Activated CD4-positive, alpha-beta memory T cell treated with anti-CD3 and anti-CD28 coated beads for 36 hours (primary cell): ENCODE measurements at regions not wholly inside any gene's neighbourhood (a gene's known extent, or its start where the extent isn't known, plus 50 kb on each side); places are given as distances from the start of the nearest gene placed in this dataset.
A peak's percentile ranks its signal among the peaks of the same experiment; 100 is the strongest.
"Not testable (repeated sequence)": the region's sequence is repeated elsewhere in the genome, so short reads cannot be mapped to it uniquely, and the experiment has no call there.

ENCODE experiments used
- CTCF ChIA-PET: fragments of 350-600 bp; sonication (Branson Sonifier 250); formaldehyde crosslinking; loops from one replicate; lab custom pipeline; 2021; ENCODE audit warnings: antibody characterized with exemption, inconsistent platforms; lab: Charles Lee
- POLR2A ChIA-PET: fragments of 350-600 bp; sonication (Branson Sonifier 250); formaldehyde crosslinking; loops from one replicate; lab custom pipeline; 2021; ENCODE audit warnings: antibody characterized with exemption; lab: Charles Lee
- DNase-seq: peaks from one replicate; pipeline ENCODE4 v3.0.0-alpha.2; 2020
- H3K27ac Mint-ChIP-seq: one replicate; pipeline ENCODE4 v1.8.0; 2021; ENCODE audit warnings: mixed read lengths
- H3K27me3 Mint-ChIP-seq: one replicate; pipeline ENCODE4 v1.8.0; 2021; ENCODE audit warnings: mixed read lengths
- H3K36me3 Mint-ChIP-seq: one replicate; pipeline ENCODE4 v1.8.0; 2021; ENCODE audit warnings: mixed read lengths
- H3K4me1 Mint-ChIP-seq: one replicate; pipeline ENCODE4 v1.8.0; 2021; ENCODE audit warnings: low read depth, mixed read lengths
- H3K4me3 Mint-ChIP-seq: one replicate; pipeline ENCODE4 v1.8.0; 2021; ENCODE audit warnings: mild to moderate bottlenecking, mixed read lengths
- H3K9me3 Mint-ChIP-seq: one replicate; pipeline ENCODE4 v1.8.0; 2021; ENCODE audit warnings: mixed read lengths
- intact Hi-C: fragments of 100-400 bp; cut with micrococcal nuclease; formaldehyde crosslinking; loops from one replicate; pipeline ENCODE4 v1.15.1; 2023

- peaks cover 7% of the 10 kb centered on the region for H3K4me1 Mint-ChIP-seq
- H3K36me3 Mint-ChIP-seq = no peaks in the 10 kb centered on the region
- H3K4me3 Mint-ChIP-seq = no peak overlapping the region
- CTCF ChIA-PET = no interaction called here
- H3K27ac Mint-ChIP-seq = no peak overlapping the region
- H3K27me3 Mint-ChIP-seq = no peaks in the 10 kb centered on the region
- no peak for DNase-seq
- POLR2A ChIA-PET = no interaction called here
- H3K9me3 Mint-ChIP-seq = peaks cover 2% of the 10 kb centered on the region
- intact Hi-C loops = no loop called here
Measured at GRCh38 chr5:66436721-66437120, 159.5 kb upstream of the MAST4 start.

- H3K36me3 Mint-ChIP-seq = no peaks in the 10 kb centered on the region
- intact Hi-C loops = no loop called here
- H3K27ac Mint-ChIP-seq = no peak overlapping the region
- ChIA-PET CTCF (no interaction called here), POLR2A (no interaction called here)
- no peaks in the 10 kb centered on the region for H3K27me3 Mint-ChIP-seq
- peaks cover 7% of the 10 kb centered on the region for H3K4me1 Mint-ChIP-seq
- H3K9me3 Mint-ChIP-seq = no peaks in the 10 kb centered on the region
- H3K4me3 Mint-ChIP-seq = no peak overlapping the region
- DNase-seq = no peak
Measured at GRCh38 chr5:66438087-66438486, 158.1 kb upstream of the MAST4 start.

- H3K27me3 Mint-ChIP-seq = no peaks in the 10 kb centered on the region
- intact Hi-C loops = no loop called here
Measured at GRCh38 chr5:66438696-66439095, 157.5 kb upstream of the MAST4 start.

GRCh38 chr5:66440202-66440680, 156.0 kb upstream of the MAST4 start:
- POLR2A ChIA-PET = interaction anchor here (0.9 kb wide), 1 partner anchor 100 kb away, joined by 3 read pairs; no protein-coding TSS in a partner anchor
- no peak overlapping the region for H3K4me3 Mint-ChIP-seq
- peak; percentile 40 for DNase-seq
- H3K27ac Mint-ChIP-seq = no peak overlapping the region
- H3K27me3 Mint-ChIP-seq = no peaks in the 10 kb centered on the region
- H3K9me3 Mint-ChIP-seq = no peaks in the 10 kb centered on the region
- intact Hi-C loops = loop anchor here (1.0 kb wide), 1 partner anchor 111 kb away; no protein-coding TSS in a partner anchor
- H3K36me3 Mint-ChIP-seq = no peaks in the 10 kb centered on the region
- CTCF ChIA-PET = interaction anchor here (2.4 kb wide), 1 partner anchor 132 kb away, joined by 5 read pairs; no protein-coding TSS in a partner anchor
- H3K4me1 Mint-ChIP-seq = peaks cover 7% of the 10 kb centered on the region

More at GRCh38 chr5:66438696-66439095, 157.5 kb upstream of the MAST4 start:
- H3K27ac Mint-ChIP-seq = no peak overlapping the region
- CTCF ChIA-PET = interaction anchor here (2.4 kb wide), 1 partner anchor 131 kb away, joined by 5 read pairs; no protein-coding TSS in a partner anchor
- peaks cover 7% of the 10 kb centered on the region for H3K4me1 Mint-ChIP-seq
- DNase-seq = no peak
- POLR2A ChIA-PET = no interaction called here
- no peaks in the 10 kb centered on the region for H3K36me3 Mint-ChIP-seq
- no peaks in the 10 kb centered on the region for H3K9me3 Mint-ChIP-seq
- H3K4me3 Mint-ChIP-seq = no peak overlapping the region

GRCh38 chr5:66441351-66441750, 154.8 kb upstream of the MAST4 start:
- Mint-ChIP-seq H3K27me3 (no peaks in the 10 kb centered on the region), H3K4me1 (peaks cover 7% of the 10 kb centered on the region), H3K27ac (no peak overlapping the region), H3K4me3 (no peak overlapping the region), H3K9me3 (no peaks in the 10 kb centered on the region), H3K36me3 (no peaks in the 10 kb centered on the region)
- POLR2A ChIA-PET = no interaction called here
- intact Hi-C loops = no loop called here
- CTCF ChIA-PET = no interaction called here
- DNase-seq = no peak

- POLR2A ChIA-PET = no interaction called here
- H3K4me1 Mint-ChIP-seq = peaks cover 7% of the 10 kb centered on the region
Measured at GRCh38 chr5:66442951-66443445, 153.2 kb upstream of the MAST4 start.

GRCh38 chr5:66443462-66444130, 152.6 kb upstream of the MAST4 start:
- ChIA-PET CTCF (no interaction called here), POLR2A (no interaction called here)
- no peak overlapping the region for H3K27ac Mint-ChIP-seq
- peaks cover 10% of the 10 kb centered on the region for H3K9me3 Mint-ChIP-seq
- intact Hi-C loops = no loop called here
- no peak overlapping the region for H3K4me3 Mint-ChIP-seq
- no peaks in the 10 kb centered on the region for H3K36me3 Mint-ChIP-seq
- no peaks in the 10 kb centered on the region for H3K27me3 Mint-ChIP-seq
- H3K4me1 Mint-ChIP-seq = peaks cover 7% of the 10 kb centered on the region
- DNase-seq = no peak

More at GRCh38 chr5:66442951-66443445, 153.2 kb upstream of the MAST4 start:
- Mint-ChIP-seq H3K4me3 (no peak overlapping the region), H3K27me3 (no peaks in the 10 kb centered on the region), H3K9me3 (peaks cover 5% of the 10 kb centered on the region), H3K27ac (no peak overlapping the region), H3K36me3 (no peaks in the 10 kb centered on the region)
- CTCF ChIA-PET = interaction anchor here (0.6 kb wide), 1 partner anchor 11 kb away, joined by 3 read pairs; no protein-coding TSS in a partner anchor
- intact Hi-C loops = no loop called here
- DNase-seq = no peak

- H3K36me3 Mint-ChIP-seq, H3K27ac Mint-ChIP-seq, H3K4me1 Mint-ChIP-seq, CTCF ChIA-PET, H3K4me3 Mint-ChIP-seq, DNase-seq, POLR2A ChIA-PET, intact Hi-C loops, H3K27me3 Mint-ChIP-seq: not testable (repeated sequence)
- peaks cover 14% of the 10 kb centered on the region for H3K9me3 Mint-ChIP-seq
Measured at GRCh38 chr5:66448070-66448469, 148.1 kb upstream of the MAST4 start.

GRCh38 chr5:66450237-66450636, 146.0 kb upstream of the MAST4 start:
- no peak for DNase-seq
- POLR2A ChIA-PET = no interaction called here
- Mint-ChIP-seq H3K4me1 (no peaks in the 10 kb centered on the region), H3K27me3 (peaks cover 4% of the 10 kb centered on the region), H3K36me3 (no peaks in the 10 kb centered on the region), H3K27ac (no peak overlapping the region), H3K9me3 (peaks cover 14% of the 10 kb centered on the region), H3K4me3 (no peak overlapping the region)
- CTCF ChIA-PET = no interaction called here
- intact Hi-C loops = no loop called here

- H3K4me1 Mint-ChIP-seq = no peaks in the 10 kb centered on the region
- DNase-seq = no peak
- no peaks in the 10 kb centered on the region for H3K36me3 Mint-ChIP-seq
Measured at GRCh38 chr5:66450988-66451387, 145.2 kb upstream of the MAST4 start.

GRCh38 chr5:66452109-66452508, 144.1 kb upstream of the MAST4 start:
- Mint-ChIP-seq H3K4me1 (no peaks in the 10 kb centered on the region), H3K27ac (no peak overlapping the region), H3K36me3 (no peaks in the 10 kb centered on the region), H3K4me3 (no peak overlapping the region), H3K9me3 (peaks cover 14% of the 10 kb centered on the region), H3K27me3 (peaks cover 4% of the 10 kb centered on the region)
- CTCF ChIA-PET = no interaction called here
- POLR2A ChIA-PET = no interaction called here
- intact Hi-C loops = no loop called here
- DNase-seq = no peak

More at GRCh38 chr5:66450988-66451387, 145.2 kb upstream of the MAST4 start:
- ChIA-PET CTCF (no interaction called here), POLR2A (no interaction called here)
- Mint-ChIP-seq H3K27me3 (peaks cover 4% of the 10 kb centered on the region), H3K4me3 (no peak overlapping the region), H3K27ac (no peak overlapping the region), H3K9me3 (peaks cover 14% of the 10 kb centered on the region)
- intact Hi-C loops = no loop called here

GRCh38 chr5:66454186-66455078, 141.8 kb upstream of the MAST4 start:
- Mint-ChIP-seq H3K27ac (no peak overlapping the region), H3K4me1 (no peaks in the 10 kb centered on the region), H3K36me3 (no peaks in the 10 kb centered on the region), H3K27me3 (peaks cover 5% of the 10 kb centered on the region), H3K4me3 (no peak overlapping the region), H3K9me3 (no peaks in the 10 kb centered on the region)
- no peak for DNase-seq
- ChIA-PET POLR2A (no interaction called here), CTCF (interaction anchor here (0.6 kb wide), 1 partner anchor 12 kb away, joined by 3 read pairs; no protein-coding TSS in a partner anchor)
- intact Hi-C loops = no loop called here
